Thymus (tissue), 11 donors: ENCODE measurements at regions not wholly inside any gene's neighbourhood (a gene's known extent, or its start where the extent isn't known, plus 50 kb on each side); places are given as distances from the start of the nearest gene placed in this dataset.
A peak's percentile ranks its signal among the peaks of the same experiment; 100 is the strongest.

Experiments used
- DNase-seq, 9 donors: peaks; one replicate each; pipeline ENCODE4 v3.0.0-alpha.2; 2013; ENCODE audit warnings: low spot score in 9 of 9, low read depth in 6 of 9, missing footprints in 1 of 9
- H3K27ac ChIP-seq, 2 donors: one replicate each; pipeline ENCODE4 v1.5.1; 2013; ENCODE audit warnings: control low read depth in 1 of 2, low read depth in 1 of 2, low read length in 1 of 2, mild to moderate bottlenecking in 1 of 2, moderate library complexity in 1 of 2
- H3K27me3 ChIP-seq, 2 donors: one replicate each; pipeline ENCODE4 v1.5.1; 2013; ENCODE audit warnings: low read length in 1 of 2; ENCODE audit not compliant: control insufficient read depth in 2 of 2, insufficient read depth in 1 of 2
- H3K36me3 ChIP-seq, 2 donors: one replicate each; pipeline ENCODE4 v1.5.1; 2013; ENCODE audit warnings: low read length in 1 of 2, mild to moderate bottlenecking in 1 of 2, moderate library complexity in 1 of 2; ENCODE audit not compliant: control insufficient read depth in 2 of 2, insufficient read depth in 2 of 2
- H3K4me1 ChIP-seq, 2 donors: one replicate each; pipeline ENCODE4 v1.5.1; 2013; ENCODE audit warnings: low read length in 2 of 2; ENCODE audit not compliant: control insufficient read depth in 2 of 2, insufficient read depth in 2 of 2
- H3K4me3 ChIP-seq, 2 donors: one replicate each; pipeline ENCODE4 v1.5.1; 2013; ENCODE audit warnings: low read length in 2 of 2, control low read depth in 1 of 2, mild to moderate bottlenecking in 1 of 2
- H3K9me3 ChIP-seq, 2 donors: one replicate each; pipeline ENCODE4 v1.5.1; 2013; ENCODE audit warnings: low read length in 1 of 2, mild to moderate bottlenecking in 1 of 2; ENCODE audit not compliant: control insufficient read depth in 2 of 2, insufficient read depth in 1 of 2
- WGBS: extraction: QIAGEN DNeasy Blood & Tissue Kit; methylation state at CpG from one replicate; pipeline ENCODE4 v1.1.7; 2013; 5-methylcytosine and 5-hydroxymethylcytosine counted together
- donor health status: healthy.

DNA sequence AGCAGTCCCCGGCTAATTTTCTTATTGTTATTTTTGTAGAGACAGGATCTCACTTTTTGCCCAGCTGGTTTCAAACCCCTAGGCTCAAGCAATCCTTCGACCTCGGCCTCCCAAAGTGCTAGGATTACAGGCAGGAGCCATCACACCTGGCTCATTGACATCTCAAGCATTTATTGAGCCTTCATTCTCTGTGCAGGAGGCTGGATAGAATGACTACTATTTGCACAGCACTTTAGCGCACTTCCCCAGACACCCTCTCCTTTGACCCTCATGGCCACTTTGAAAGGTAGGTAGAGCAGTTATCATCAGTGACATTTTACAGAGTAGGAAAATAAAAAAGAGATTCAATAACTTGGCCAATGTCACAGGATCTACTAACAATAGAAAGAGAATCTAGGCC is 124.0 kb upstream of the STXBP5 start:
- no peaks in the 10 kb centered on the region for H3K36me3 ChIP-seq
- 97% methylated on average over 4 of the region's 4 CpGs for WGBS
- H3K9me3 ChIP-seq = no peaks in the 10 kb centered on the region
- no peaks in the 10 kb centered on the region for H3K27me3 ChIP-seq
- no peak overlapping the region for H3K27ac ChIP-seq
- H3K4me1 ChIP-seq = no peaks in the 10 kb centered on the region
- no peak for DNase-seq
- no peak overlapping the region for H3K4me3 ChIP-seq

DNA sequence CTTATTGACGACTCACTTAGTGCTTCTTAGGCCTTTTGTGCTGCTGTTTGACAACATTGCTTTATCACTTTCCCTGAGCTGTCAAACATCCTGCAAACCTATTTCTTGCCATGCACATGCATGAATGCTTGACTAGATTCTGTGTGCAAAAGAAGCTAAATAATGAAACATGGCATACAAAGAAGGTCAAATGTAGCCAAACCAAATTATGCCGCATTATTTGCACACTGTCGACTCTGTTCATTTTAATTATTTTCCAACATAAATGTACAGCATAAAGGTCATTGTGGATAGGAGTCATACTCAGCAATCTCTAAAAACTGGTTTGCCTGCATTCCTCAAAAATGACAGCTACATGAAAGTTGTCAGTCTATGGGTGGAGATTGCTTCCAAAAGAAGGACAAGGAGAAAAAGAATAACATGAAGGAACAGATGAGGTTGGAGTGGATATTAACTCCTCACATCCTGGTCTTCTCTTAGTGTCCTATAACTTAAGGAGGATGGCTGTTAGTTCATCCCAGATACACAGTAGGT is 123.1 kb upstream of the STXBP5 start:
- Histone ChIP-seq H3K4me1 (no peaks in the 10 kb centered on the region), H3K27ac (no peak overlapping the region), H3K27me3 (no peaks in the 10 kb centered on the region), H3K9me3 (no peaks in the 10 kb centered on the region), H3K36me3 (no peaks in the 10 kb centered on the region), H3K4me3 (no peak overlapping the region)
- no peak for DNase-seq
- WGBS = 95% methylated on average over 3 of the region's 3 CpGs

DNA sequence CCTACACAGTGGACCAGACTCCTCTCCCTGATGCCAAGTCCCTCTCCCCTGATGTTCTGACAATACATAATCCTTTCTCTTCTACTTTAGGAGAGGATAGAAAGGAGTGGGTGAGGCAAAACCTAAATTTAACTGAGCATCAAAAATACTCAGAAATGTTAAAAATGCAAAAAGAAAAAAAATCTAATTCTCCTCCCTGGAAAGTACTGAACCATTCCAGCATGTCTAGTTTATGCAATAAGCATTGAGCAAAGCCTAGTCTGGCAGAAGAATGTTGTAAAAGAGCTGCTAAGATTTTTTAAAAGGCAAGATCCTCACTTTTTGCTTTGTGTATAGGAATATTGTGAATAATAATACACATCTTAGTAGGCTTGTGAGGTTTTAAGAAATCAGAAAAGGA is 116.6 kb upstream of the STXBP5 start:
- H3K27me3 ChIP-seq = no peaks in the 10 kb centered on the region
- H3K4me3 ChIP-seq = no peak overlapping the region
- H3K9me3 ChIP-seq = no peaks in the 10 kb centered on the region
- no peak for DNase-seq
- H3K4me1 ChIP-seq = no peaks in the 10 kb centered on the region
- H3K27ac ChIP-seq = no peak overlapping the region
- H3K36me3 ChIP-seq = no peaks in the 10 kb centered on the region

DNA sequence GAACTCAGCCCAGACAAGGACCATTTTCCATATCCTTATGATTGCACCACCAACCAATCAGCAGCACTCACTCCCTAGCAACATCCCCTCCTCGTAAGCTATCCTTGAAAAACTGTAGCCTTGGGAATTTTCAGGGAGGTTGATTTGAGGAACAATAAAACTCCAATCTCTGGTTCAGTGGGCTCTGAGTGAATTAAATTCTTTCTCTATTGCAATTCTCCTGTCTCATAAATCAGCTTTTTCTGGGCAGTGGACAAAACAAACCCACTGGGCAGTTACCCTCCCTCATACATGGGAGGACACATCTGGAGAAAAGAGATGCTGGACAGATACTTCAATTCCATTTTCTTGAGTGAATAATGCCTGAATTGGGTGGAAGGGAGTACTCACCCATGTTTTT is 115.4 kb upstream of the STXBP5 start:
- no peaks in the 10 kb centered on the region for H3K27me3 ChIP-seq
- WGBS = 98% methylated on average over 1 of the region's 1 CpG
- no peaks in the 10 kb centered on the region for H3K36me3 ChIP-seq
- DNase-seq = no peak
- H3K4me3 ChIP-seq = no peak overlapping the region
- no peaks in the 10 kb centered on the region for H3K4me1 ChIP-seq
- no peak overlapping the region for H3K27ac ChIP-seq
- no peaks in the 10 kb centered on the region for H3K9me3 ChIP-seq

DNA sequence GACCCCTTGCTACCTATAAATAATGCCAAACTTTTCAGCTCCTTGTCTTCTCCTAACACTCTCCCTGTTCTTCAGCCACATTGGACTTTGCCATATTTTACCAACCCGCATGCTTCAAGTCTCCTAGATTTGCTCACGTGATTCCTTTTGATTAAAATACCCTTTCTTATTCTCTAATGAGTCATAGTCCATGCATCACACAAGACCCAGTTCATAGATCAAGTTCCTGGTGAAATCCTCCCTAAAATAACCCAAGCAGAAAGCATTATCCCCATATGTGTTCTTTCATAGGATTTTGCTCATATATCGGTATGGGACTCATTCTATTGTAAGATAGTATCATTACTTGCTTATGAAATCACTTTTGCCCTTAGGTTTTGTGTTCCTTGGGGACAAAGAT is 108.9 kb upstream of the STXBP5 start:
- Histone ChIP-seq H3K27ac (no peak overlapping the region), H3K36me3 (no peaks in the 10 kb centered on the region), H3K4me3 (no peak overlapping the region), H3K27me3 (no peaks in the 10 kb centered on the region), H3K9me3 (no peaks in the 10 kb centered on the region), H3K4me1 (no peaks in the 10 kb centered on the region)
- no peak for DNase-seq
- 97% methylated on average over 3 of the region's 3 CpGs for WGBS

DNA sequence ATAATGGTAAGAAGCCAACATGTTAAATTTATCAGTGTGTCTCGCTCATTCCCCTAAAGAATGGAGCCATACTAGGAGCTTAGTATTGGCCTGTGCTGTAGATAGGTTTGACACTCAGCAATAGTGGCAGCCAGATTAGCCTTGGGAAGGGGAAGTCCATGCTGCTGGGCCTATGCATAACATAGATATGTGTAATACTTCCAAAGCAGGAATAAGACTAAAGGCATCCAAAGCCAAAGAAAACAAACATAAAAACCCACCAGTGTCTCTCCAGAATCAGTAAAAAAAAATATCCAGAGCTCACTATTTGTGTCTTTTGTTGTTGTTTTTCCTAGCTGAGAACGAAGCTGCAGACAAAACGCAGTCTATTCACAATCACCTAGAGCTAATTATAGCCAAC is 104.2 kb upstream of the STXBP5 start:
- no peak for DNase-seq
- Histone ChIP-seq H3K27me3 (no peaks in the 10 kb centered on the region), H3K9me3 (no peaks in the 10 kb centered on the region), H3K36me3 (no peaks in the 10 kb centered on the region), H3K27ac (no peak overlapping the region), H3K4me1 (no peaks in the 10 kb centered on the region), H3K4me3 (no peak overlapping the region)
- 97% methylated on average over 3 of the region's 3 CpGs for WGBS

DNA sequence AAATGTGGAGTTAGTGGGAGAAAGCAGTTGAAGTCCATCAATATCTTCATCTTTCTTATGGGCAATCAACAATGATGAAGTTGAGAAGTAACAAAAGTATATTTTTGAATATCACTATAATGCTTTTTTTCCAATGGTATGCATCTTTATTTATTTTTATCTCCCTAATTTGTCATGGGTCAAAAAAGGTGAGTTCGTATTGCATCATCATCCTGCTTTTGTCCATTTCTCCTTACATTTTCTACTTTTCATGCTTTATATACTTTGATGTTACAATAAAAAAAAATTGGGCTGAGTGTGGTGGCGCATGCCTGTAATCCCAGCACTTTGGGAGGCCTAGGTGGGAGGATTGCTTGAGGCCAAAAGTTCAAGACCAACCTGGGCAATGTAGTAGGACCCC is 101.2 kb upstream of the STXBP5 start:
- Histone ChIP-seq H3K36me3 (no peaks in the 10 kb centered on the region), H3K27me3 (no peaks in the 10 kb centered on the region), H3K4me3 (no peak overlapping the region), H3K27ac (no peak overlapping the region), H3K4me1 (no peaks in the 10 kb centered on the region), H3K9me3 (no peaks in the 10 kb centered on the region)
- 98% methylated on average over 2 of the region's 2 CpGs for WGBS
- DNase-seq = no peak

DNA sequence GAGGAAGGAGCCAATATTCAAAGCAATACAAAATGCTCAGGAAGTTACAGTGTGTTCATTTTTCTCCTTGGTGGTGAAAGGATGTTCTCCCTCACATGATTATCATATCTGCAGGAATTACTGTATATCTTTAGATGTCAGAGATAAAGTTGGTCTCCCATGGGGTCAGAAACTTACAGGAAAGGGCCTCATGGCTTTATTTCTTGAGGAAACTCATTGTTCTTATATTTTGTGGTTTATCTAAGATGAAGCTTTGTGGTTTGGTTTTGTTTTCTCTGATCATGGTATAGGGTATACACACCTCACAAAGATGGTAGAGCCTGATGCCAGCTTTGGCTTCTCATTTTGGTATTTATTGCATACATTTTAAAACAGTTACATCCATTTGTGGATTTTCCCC is 100.5 kb upstream of the STXBP5 start:
- peak in 3 of 9 donors; percentile 7 to 44 (median 13) for DNase-seq
- H3K4me1 ChIP-seq = peaks cover 0 to 2% of the 10 kb centered on the region in 2 donors
- no peaks in the 10 kb centered on the region for H3K36me3 ChIP-seq
- H3K4me3 ChIP-seq = no peak overlapping the region
- no peak overlapping the region for H3K27ac ChIP-seq
- no peaks in the 10 kb centered on the region for H3K27me3 ChIP-seq
- no peaks in the 10 kb centered on the region for H3K9me3 ChIP-seq

DNA sequence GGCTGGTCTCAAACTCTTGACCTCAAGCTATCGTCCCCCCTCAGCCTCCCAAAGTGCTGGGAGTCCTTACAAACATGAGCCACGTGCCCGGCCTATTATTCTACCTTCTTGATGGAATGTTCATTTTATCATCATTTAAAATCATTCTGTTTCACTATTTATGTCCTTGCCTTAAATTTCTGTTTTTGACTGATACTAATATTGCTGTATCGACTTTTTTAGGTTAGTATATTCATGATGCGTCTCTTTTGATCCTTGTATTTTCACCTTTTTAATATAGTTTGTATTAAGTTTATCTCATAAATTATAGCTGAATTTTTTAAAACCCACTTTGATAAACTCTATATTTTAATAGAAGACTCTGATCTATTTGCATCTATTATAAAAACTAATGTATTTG is 98.4 kb upstream of the STXBP5 start:
- H3K27ac ChIP-seq = no peak overlapping the region
- H3K9me3 ChIP-seq = no peaks in the 10 kb centered on the region
- peaks cover 4 to 5% of the 10 kb centered on the region in 2 donors for H3K4me1 ChIP-seq
- H3K4me3 ChIP-seq = no peak overlapping the region
- DNase-seq = no peak
- 99% methylated on average over 5 of the region's 5 CpGs for WGBS
- no peaks in the 10 kb centered on the region for H3K27me3 ChIP-seq
- H3K36me3 ChIP-seq = no peaks in the 10 kb centered on the region
